GM18511 (cell line): ENCODE measurements at regions not wholly inside any gene's neighbourhood (a gene's known extent, or its start where the extent isn't known, plus 50 kb on each side); places are given as distances from the start of the nearest gene placed in this dataset.

Source experiments
- ATAC-seq: cut with Tn5 transposase; IDR thresholded peaks from one replicate; pipeline ENCODE4 v1.9.1; 2021; ENCODE audit warnings: mild to moderate bottlenecking, moderate library complexity; ENCODE audit not compliant: unreplicated experiment

DNA sequence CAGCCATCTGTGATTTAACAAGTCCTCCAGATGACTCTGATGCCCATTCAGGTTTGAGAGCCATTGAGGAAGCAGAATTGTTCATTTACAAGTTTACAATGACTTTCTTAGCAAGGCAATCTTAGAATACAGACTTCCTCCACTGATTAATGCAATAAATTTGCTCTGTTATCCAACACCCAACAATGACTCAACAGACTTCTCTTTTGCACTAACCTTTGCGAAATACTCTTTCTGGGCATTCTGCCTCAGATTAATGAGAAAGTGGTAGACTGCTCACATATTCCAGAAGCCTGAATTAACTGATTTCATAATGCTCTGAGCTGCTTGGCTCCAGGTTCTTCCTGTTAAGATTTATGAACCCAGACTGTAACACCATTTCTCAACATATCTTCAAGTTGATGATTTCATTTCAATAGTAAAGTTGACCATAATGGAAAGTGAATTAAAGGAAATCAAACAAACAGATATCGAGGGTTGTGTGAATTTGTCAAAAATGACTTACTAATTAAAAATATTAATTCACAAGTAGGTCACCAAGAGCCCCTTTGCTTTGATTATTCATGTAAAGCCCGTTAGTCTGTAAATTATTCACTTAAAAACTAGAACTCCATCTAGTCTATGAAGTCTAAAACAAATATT is 70.5 kb upstream of the BLID start:
- ATAC-seq = no peak

DNA sequence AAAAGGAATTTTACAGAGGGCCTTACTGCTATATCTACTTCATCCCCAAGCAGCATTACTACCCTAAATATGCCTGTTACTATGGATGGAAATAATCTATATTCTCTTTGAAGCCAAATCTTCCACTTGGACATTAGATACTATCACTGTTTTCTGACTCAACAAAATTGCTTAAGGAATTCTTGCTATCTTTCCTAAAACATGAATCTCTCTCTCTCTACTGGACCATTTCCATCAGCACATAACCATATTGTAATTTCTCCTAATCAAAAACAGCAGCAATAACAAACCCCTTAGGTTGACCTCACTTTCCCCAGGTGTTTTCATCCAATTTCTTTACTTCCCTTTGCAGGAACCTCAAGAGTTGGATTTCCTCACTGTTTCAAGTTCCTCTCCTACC is 67.9 kb upstream of the BLID start:
- no peak for ATAC-seq

DNA sequence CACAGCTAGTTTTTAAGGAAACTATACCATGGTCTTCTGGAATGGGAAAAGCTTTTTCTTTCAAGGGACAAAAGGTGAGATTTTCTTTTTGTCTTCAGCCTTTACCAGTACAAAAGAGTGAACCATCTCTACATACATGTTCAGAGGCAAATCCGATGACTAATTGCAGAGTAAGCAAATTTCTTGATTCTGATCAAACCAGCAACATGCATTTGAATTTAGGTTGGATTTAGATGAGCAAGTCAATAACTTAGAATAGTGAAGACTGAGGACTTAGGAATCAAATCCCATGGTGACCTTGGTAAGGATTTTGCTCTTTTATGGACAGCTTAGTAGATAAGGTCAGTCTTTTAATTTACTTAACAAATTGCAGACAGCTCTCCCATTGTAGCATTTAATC is 65.9 kb upstream of the BLID start:
- no peak for ATAC-seq

DNA sequence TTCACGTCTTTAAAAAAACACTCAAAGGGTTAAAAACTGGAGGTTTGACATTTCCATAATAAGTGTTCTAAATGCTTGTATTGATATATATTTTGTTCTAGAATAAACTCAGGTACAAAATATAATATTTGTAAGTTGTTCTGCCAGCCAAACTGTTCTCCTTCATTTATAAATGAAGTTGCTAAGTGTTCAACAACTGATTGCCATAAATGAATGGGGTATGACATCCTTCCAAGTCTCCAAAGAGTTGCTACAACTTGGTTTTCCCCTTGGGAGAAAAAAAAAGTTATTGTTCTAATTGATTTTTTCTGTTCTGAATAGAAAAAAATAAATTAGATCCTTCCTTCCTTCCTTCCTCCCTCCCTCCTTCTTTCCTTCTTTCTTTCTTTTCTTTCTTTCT is 65.4 kb upstream of the BLID start:
- ATAC-seq = no peak

DNA sequence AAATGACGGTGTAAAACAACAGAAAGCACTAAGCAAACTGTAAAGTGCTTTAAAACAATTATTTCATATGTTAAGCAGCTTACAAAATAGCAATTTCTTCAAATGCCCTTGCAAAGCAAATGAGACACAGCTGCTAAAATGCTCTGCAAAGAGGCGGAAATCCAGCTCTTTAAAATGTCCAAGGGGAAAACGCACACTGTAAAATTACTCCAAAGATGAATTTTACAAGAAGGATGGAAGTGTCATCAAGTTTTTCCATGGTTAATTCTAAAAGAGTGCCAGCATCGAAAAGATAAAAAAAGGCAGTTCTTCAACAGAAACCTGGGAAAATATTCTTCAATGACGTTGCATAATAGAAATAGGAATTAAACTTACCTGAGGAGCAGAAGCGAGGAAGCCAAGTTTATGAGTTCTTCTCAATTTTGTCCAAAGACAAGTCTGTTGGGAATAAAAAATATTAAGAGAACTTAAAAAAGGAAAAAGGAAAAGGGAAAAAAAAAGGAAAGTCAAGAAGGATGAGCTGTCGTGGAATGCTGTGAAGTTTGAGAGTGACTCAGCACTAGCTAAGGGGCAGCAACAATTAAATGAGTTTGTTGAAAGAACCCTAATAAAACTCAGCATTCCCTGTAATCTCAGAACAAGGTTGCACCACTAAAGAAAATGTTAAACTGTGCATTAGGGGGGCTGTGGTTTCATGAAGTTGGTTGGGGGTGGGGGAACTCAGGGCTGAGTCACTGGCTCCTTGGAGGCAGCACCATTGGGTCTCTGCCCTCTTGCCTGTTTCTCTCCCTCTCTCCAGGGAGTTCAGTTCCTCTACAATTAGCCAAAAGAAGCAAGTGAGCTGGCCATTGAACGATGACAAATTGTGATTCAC is 64.2 kb upstream of the BLID start:
- ATAC-seq = no peak

DNA sequence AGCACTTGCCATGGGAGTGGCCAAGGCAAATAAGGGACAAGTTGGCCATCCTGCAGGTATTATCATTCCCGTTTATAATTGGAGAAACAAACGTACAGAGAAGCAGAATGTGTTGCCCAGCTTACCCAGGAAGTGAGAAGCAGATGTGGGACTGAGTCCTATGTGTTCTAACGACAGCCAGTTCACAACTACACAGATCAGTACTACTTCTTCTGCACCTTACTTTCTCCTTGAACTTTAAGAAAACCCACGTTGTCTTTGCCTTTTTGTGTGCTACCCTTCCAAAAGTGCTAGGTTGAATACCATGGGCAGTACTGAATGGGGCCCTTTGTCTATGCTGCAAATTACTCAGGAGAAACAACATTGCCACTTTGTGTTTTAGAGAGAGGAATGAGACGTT is 62.8 kb upstream of the BLID start:
- ATAC-seq = no peak

DNA sequence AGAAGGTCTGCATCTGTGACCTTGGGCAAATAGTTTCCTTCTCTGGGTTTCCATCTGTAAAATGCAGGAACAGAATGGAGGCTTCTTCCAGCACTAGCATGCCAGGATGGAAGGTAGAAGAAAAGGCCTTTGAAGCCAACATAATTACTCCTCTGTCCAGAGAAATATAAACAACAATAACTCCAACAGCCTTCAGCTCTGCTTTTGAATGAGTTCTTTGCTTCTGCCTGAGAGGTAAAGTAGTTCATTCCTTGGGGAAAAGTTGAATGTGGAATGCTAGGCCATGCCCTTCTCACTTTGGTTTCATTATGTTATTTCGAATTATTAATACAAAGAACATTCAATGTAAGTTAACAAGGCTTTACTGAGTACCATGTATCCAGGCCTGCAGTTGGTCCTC is 61.2 kb upstream of the BLID start:
- no peak for ATAC-seq

DNA sequence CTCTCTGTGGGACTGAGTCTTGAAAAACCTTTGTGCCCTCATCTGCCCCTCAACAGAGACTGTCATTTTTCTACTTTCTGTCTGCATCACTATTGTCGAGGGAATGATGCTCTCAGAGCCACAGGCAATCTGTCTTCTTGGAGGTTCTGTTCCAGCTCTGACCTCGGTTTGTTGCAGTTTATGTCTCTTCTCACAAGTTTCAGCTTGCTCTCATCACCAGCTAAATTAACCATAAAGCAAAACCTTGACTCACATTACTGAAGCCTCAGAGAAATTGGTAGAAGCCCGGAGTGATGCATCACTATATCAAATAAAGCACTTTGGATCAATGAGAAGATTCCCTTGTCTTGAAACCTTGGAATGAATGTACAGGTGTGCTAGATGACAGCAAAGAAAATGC is 60.6 kb upstream of the BLID start:
- no peak for ATAC-seq

DNA sequence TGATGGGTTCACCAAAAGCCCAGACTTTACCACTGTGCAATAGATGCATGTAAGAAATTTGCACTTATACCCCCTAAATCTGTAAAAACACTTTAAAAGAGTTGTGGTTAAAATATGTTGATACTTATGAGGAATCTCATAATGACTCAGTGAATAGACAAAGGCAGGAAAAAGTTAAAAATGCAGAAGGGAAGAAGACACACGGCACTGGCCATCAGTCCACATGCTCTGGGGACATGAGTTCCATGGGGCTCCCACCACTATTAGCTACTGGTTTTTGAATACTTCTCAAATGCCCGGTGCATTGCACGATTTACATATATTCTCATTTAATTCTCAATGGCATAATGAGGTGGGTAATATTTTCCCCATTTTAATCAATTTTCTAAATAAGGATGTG is 59.3 kb upstream of the BLID start:
- no peak for ATAC-seq

DNA sequence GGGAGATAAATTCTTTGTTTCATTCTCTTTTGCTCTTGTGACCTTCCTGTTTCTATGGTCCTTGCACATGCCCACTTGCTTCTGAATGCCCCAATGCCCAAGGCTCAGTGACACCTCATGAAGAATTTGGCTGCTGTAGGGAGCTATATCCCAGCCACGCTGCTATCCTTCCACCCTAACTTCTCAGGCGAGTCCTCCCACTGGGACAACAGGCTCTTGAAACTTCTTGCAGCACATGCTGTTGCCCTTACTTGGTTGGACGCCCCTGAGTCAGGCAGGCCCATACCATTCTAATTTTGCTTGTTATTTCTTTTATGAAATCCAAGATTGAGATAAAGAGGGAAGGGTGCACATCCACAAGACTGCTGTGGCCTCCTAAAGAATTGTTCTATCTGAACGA is 57.6 kb upstream of the BLID start:
- ATAC-seq = no peak

DNA sequence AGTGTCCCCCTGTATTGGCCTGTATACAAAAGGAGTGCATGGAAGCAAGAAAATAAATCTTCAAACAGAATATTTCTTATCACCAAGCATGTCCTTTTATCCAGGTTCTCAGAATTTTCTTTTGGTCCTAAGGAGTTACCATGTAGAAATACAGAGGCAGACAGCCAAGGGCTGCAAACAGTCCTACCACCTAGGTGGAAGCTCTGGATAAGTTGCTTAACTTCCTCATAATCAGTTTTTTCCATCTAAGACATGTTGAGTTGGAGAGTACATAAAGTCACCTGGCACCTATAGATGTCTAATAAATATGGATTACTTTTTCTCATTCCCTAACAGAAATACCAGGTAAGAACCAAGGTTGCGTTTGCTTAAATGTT is 57.0 kb upstream of the BLID start:
- no peak for ATAC-seq

DNA sequence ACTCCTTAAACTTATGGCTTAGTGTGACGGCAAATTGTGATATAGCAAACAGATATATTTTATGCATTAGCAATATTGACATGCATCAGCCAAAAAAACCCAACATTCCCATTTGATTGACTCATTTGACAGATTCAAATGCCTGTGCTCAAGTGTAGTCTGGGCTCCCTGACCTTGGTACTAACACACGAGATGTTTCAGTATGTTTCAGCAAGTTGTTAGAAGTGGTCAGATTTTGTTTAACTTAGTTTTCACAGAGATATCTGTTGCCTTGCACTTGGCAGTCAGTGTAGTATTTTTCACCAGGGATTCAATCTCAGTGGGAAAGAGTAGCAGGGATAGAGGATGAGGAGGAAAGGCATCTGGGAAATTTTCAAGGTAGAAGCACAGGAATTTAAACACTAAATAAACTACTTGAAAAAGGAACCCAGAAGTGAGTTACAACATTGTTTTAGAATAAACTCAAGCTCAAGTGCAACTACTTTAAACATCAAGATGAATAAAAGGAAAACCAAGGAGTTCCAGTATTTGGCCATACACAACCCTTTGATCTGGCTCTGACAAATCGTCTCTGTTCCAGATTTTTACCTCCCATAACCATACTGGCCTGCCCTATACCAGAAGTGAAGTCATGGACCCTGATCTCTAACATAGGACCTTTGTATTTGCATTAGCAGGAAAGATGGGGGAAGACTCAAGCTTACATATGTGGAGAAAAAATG is 56.5 kb upstream of the BLID start:
- no peak for ATAC-seq

DNA sequence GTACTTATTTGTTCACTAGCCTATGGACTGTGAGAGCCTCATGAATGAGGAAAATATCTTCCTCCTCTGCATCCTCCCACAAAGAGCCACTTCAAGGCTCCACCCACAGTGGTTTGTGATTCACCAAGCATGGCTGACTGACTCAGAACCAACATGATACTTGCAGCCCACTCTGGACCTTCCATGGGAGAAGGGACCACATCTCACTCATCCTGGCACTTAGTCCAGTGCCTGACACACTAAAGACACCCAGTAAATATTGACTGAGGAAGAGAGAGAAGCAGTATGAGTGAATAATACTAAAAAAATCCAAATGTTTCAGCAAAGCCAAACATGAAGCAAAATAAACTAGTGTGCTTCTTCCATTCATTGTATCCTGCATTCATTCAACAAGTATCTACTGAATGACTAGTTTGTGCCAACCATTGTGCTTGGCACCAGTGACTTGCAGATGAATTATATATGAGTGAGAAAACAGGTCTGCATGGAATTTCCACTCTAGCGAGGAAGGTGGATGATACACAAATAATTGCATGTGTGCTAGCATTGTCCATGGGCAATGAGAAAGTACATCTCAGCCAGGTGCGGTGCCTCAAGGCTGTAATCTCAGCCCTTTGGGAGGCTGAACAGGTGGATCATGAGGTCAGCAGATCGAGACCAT is 54.9 kb upstream of the BLID start:
- no peak for ATAC-seq

DNA sequence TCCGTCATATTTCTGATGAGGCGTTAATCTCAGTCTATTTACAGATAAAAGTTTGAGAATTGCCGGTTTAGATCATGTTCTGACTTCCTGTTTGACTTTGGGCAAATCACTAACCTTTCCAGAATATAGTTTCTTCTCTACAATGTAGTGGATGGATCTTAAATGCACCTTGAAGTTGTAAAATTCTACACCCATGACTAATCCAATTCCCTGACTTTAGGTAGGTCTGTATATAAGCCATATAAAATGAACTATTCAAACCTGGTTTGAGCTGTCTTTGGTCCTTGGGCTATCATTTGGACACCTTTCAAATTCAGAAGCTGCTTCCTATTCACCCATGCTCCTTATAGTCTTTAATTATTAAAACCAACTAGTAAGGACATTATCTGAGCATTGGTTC is 52.2 kb upstream of the BLID start:
- no peak for ATAC-seq

DNA sequence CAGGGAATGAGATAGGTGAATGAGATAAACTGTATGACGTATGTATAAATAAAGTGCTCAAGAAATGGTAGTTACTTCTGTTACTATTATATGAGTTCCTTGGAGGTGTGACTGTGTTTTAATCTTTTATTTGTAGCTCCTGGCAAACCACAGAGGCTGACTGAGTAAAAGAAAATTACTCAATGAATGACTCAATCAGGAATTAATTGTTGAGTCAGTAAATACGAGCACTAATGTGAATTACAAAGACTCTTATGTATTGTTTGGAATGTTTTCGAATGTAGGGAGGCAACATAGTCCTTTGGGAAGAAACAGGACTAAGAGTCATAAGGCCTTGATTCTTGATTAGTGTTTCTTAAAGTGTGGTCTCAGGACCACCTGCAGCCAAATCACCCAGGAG is 51.1 kb upstream of the BLID start:
- ATAC-seq = no peak

DNA sequence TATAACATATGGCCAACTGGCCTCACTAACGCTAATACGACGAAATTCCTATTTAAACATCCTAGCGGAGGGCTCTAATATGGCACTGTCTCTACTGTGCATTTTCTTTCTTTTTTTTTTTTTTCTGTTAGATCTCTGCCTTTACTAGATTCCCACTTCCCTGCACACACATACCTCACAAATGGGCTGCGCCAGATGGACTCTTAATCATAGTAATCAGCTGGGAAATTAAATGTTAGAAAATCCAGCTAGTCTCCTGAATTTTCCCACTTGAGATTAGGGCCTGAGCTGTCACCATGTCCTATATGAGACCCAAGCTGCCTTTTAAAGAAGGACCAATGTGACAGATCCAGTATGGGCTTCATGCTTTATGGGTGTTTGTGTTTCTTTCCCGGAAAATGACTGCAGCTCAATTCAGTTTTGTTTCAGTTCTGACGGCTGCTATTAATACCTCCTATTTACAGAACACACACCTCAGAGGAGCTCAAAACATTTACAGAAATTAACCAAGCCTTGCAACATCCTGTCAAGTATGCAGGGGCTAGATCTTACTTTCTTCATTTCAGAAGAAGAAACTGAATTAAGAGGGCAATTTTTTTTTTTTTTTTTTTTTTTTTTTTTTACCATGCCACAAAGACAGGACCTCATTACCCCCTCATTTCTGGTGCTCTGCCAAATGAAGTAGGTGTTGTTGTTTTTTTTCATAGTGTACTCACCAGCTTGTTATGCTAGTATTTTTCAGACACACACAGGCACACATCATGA is 49.8 kb upstream of the BLID start:
- no peak for ATAC-seq
